ENCODE measurements at regions not wholly inside any gene's neighbourhood (a gene's known extent, or its start where the extent isn't known, plus 50 kb on each side); places are given as distances from the start of the nearest gene placed in this dataset.
"Not testable (repeated sequence)": the region's sequence is repeated elsewhere in the genome, so short reads cannot be mapped to it uniquely, and the experiment has no call there.

DNA sequence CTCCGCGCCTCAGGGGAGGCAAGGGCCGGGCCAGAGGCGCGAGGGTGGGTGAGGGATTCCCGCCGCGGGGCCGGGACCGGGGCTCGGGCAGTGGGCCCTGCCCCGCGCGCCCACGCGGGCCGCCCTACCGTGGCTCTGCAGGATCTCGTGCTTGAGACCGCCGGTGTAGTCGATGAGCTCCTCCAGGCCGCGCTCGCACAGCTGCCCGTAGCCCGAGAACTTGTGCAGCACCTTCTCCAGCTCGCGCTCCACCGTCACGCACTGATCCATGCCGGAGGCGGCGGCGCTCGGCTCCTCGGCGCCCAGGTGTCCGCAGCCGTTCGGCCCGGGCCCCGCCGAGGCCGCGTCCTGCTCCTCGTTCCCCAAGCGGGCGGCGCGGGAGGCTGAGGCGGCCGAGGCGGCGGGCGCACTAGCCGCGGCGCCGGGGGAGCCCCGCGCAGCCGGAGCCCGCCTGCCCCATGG, 54.2 kb upstream of the PLGLB1 start:
- TF ChIP-seq POLR2A (IDR thresholded peaks at IDR 0.05), result not testable (repeated sequence)
- TF ChIP-seq, protein P1, sequence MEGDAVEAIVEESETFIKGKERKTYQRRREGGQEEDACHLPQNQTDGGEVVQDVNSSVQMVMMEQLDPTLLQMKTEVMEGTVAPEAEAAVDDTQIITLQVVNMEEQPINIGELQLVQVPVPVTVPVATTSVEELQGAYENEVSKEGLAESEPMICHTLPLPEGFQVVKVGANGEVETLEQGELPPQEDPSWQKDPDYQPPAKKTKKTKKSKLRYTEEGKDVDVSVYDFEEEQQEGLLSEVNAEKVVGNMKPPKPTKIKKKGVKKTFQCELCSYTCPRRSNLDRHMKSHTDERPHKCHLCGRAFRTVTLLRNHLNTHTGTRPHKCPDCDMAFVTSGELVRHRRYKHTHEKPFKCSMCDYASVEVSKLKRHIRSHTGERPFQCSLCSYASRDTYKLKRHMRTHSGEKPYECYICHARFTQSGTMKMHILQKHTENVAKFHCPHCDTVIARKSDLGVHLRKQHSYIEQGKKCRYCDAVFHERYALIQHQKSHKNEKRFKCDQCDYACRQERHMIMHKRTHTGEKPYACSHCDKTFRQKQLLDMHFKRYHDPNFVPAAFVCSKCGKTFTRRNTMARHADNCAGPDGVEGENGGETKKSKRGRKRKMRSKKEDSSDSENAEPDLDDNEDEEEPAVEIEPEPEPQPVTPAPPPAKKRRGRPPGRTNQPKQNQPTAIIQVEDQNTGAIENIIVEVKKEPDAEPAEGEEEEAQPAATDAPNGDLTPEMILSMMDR (IDR thresholded peaks at IDR 0.05), result not testable (repeated sequence)

Data from lower leg skin (tissue), 3 donors.